GM10248 (cell line): ENCODE measurements at regions not wholly inside any gene's neighbourhood (a gene's known extent, or its start where the extent isn't known, plus 50 kb on each side); places are given as distances from the start of the nearest gene placed in this dataset.

Source experiments
- CTCF ChIA-PET: fragments of 300-600 bp; sonication (Branson Sonifier 250); formaldehyde crosslinking; extraction: SDS; loops from one replicate; lab custom pipeline; 2021; ENCODE audit warnings: antibody characterized with exemption; lab: Yijun Ruan, JAX
- POLR2A ChIA-PET: fragments of 350-650 bp; sonication (Branson Sonifier 250); formaldehyde crosslinking; extraction: SDS; loops from one replicate; lab custom pipeline; 2020; ENCODE audit warnings: antibody characterized with exemption; lab: Yijun Ruan, JAX
- DNase-seq: peaks from one replicate; pipeline ENCODE4 v3.0.0; 2012; ENCODE audit errors: extremely low spot score
- CTCF ChIP-seq: IDR thresholded peaks from 2 replicates; pipeline ENCODE4 v1.5.1; 2012; ENCODE audit warnings: mild to moderate bottlenecking, low read depth; ENCODE audit errors: extremely low read depth, missing control alignments, control extremely low read depth

- POLR2A ChIA-PET: no interaction called here
- DNase-seq: no peak
- no peak for TF ChIP-seq CTCF
- CTCF ChIA-PET: no interaction called here
Observed at GRCh38 chr9:126081746-126082145, 244.9 kb upstream of the MVB12B start.

DNA sequence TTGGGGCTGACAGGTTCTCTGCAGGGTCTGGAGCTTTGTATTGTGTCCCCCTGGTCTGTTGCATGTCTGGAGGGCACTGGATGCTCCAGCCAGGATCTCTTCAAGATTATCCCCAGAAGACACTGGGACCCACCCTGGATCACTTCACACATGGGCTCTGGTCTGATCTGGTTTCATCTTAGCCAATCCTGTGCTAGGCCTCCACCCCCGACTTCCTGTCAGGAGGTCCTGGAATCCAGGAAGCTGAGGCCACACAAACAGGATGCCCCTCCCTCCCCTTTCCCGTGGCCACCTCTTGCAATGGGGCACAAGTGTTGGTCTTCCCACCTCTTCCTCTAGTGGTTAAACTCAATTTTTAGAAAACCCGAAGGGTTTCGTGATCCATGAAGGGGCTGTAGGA is 242.6 kb upstream of the MVB12B start:
- no peak for TF ChIP-seq CTCF
- CTCF ChIA-PET: no interaction called here
- POLR2A ChIA-PET: no interaction called here
- DNase-seq: no peak

DNA sequence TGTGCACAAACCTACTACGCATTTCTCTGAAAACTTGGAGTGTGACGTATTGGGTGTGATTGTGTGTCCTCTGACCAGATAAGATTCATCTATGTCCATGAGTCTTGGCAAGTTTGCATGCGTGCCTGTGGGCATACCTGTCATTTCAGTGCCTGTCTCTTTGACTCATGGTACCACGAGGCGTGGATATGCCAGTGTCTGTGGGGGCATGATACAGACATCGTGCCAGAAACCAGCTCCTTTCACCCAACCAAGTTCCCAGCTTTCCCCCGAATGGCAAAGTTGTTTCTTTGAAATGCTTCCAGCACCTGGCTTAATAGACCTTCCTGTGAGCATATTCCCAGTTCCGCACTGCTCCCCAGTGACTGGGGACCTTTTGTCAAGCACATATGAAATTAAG is 241.9 kb upstream of the MVB12B start:
- POLR2A ChIA-PET: no interaction called here
- no peak for DNase-seq

GRCh38 chr9:126085170-126085569 is 241.5 kb upstream of the MVB12B start:
- CTCF ChIA-PET: interaction anchor here (0.9 kb wide), 1 partner anchor 72 kb away, joined by 3 read pairs; no protein-coding TSS in a partner anchor
- no peak for TF ChIP-seq CTCF
- DNase-seq: no peak
- POLR2A ChIA-PET: no interaction called here

More for the DNA sequence above, 241.9 kb upstream of the MVB12B start:
- no peak for TF ChIP-seq CTCF
- CTCF ChIA-PET: interaction anchor here (0.9 kb wide), 1 partner anchor 73 kb away, joined by 3 read pairs; no protein-coding TSS in a partner anchor

DNA sequence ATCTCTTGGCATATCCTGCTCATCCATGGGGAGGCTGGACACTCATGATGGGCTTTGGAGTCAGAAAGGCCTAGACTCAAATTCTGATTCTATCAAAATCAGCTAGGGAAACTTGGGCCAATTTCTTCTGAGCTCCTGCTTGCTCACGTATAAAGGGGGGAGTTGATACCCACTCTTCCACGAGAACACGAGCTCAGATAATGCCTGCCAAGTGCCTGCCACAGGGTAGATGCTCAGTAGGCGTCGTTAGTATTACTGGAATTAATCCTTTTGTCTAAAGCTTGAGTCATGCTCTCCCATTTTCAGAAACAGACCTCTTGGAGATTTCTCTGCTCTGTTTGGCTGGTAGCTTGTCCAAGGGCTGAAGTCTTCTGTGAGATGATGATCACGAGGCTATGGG is 238.3 kb upstream of the MVB12B start:
- ChIA-PET CTCF (interaction anchor here (1.1 kb wide), 1 partner anchor 20 kb away, joined by 3 read pairs; no protein-coding TSS in a partner anchor), POLR2A (no interaction called here)
- no peak for TF ChIP-seq CTCF
- DNase-seq: no peak

- DNase-seq: no peak
- ChIA-PET CTCF (no interaction called here), POLR2A (no interaction called here)
- TF ChIP-seq CTCF: no peak
Observed at GRCh38 chr9:126089789-126090188, 236.8 kb upstream of the MVB12B start.
